Right lobe of liver (tissue), 4 donors: ENCODE measurements at regions not wholly inside any gene's neighbourhood (a gene's known extent, or its start where the extent isn't known, plus 50 kb on each side); places are given as distances from the start of the nearest gene placed in this dataset.

Experiments
- CTCF ChIP-seq, 4 donors: fragments of 200-600 bp in 3 of 4; fragments of 450-650 bp in 1 of 4; IDR thresholded peaks; one replicate each; pipeline versions ENCODE4 v1.5.1 to v1.8.0; 2016 to 2022; ENCODE audit warnings: antibody characterized with exemption in 4 of 4, mild to moderate bottlenecking in 2 of 4
- POLR2A ChIP-seq: fragments of 450-650 bp; IDR thresholded peaks from one replicate; pipeline ENCODE4 v1.6.1; 2017; ENCODE audit warnings: antibody characterized with exemption, mild to moderate bottlenecking
- donor health status: DM: no; HTN: no; CAD: no.
- donor health status: DM: no; HTN: no; CAD: no.
- donor health status: DM: no; HTN: yes; CAD: no.

- no peak for TF ChIP-seq CTCF (IDR thresholded peaks at IDR 0.05)
- no peak for TF ChIP-seq POLR2A
Measured at GRCh38 chr6:113313841-113314240, 543.3 kb upstream of the MARCKS start.
